A673 (cell line): ENCODE measurements at regions not wholly inside any gene's neighbourhood (a gene's known extent, or its start where the extent isn't known, plus 50 kb on each side); places are given as distances from the start of the nearest gene placed in this dataset.

Experiments used
- BruUV-seq: library from RNA; stranded (reverse); fragments of 400-500 nt; replicated peaks from 2 replicates; lab custom pipeline; 2021; lab: Mats Ljungman, UMichigan
- CTCF ChIA-PET: fragments of 300-600 bp; sonication (Branson Sonifier 250); formaldehyde crosslinking; loops from one replicate; lab custom pipeline; 2022; ENCODE audit warnings: antibody characterized with exemption; lab: Charles Lee
- POLR2A ChIA-PET: fragments of 300-600 bp; sonication (Branson Sonifier 250); formaldehyde crosslinking; loops from one replicate; lab custom pipeline; 2022; ENCODE audit warnings: antibody characterized with exemption; ENCODE audit not compliant: low non-redundant PET; lab: Charles Lee
- DNase-seq: peaks from one replicate; pipeline ENCODE4 v3.0.0-alpha.2; 2015; ENCODE audit warnings: low spot score
- H3K27ac ChIP-seq: fragments of 200-600 bp; sonication (generic); 2 replicates; pipeline ENCODE4 v1.5.1; 2016; ENCODE audit warnings: mixed run types, low read depth, mild to moderate bottlenecking, mixed read lengths, antibody characterized with exemption, low read length; ENCODE audit not compliant: poor library complexity, severe bottlenecking
- H3K27me3 ChIP-seq: fragments of 200-600 bp; sonication (generic); replicated peaks from 2 replicates; pipeline ENCODE4 v1.6.1; 2017; ENCODE audit warnings: mixed run types, low read depth, mild to moderate bottlenecking, mixed read lengths, antibody characterized with exemption, low read length; ENCODE audit not compliant: insufficient read depth, poor library complexity
- H3K36me3 ChIP-seq: fragments of 200-600 bp; sonication (generic); 2 replicates; pipeline ENCODE4 v1.6.1; 2016; ENCODE audit warnings: mixed run types, mild to moderate bottlenecking, mixed read lengths, antibody characterized with exemption, low read length; ENCODE audit not compliant: insufficient read depth, poor library complexity, severe bottlenecking
- H3K4me1 ChIP-seq: fragments of 200-600 bp; sonication (generic); 2 replicates; pipeline ENCODE4 v1.6.1; 2017; ENCODE audit warnings: mixed run types, mild to moderate bottlenecking, mixed read lengths, antibody characterized with exemption, low read length; ENCODE audit not compliant: insufficient read depth, poor library complexity, severe bottlenecking
- H3K4me3 ChIP-seq: fragments of 200-600 bp; sonication (generic); 2 replicates; pipeline ENCODE4 v1.5.1; 2016; ENCODE audit warnings: low read depth, mixed run types, mild to moderate bottlenecking, mixed read lengths, low read length; ENCODE audit not compliant: poor library complexity, severe bottlenecking
- H3K9me3 ChIP-seq: fragments of 200-600 bp; sonication (generic); 2 replicates; pipeline ENCODE4 v1.6.1; 2016; ENCODE audit warnings: mixed run types, low read depth, mild to moderate bottlenecking, mixed read lengths, antibody characterized with exemption, low read length; ENCODE audit not compliant: poor library complexity, severe bottlenecking
- EZH2 ChIP-seq: fragments of 200-600 bp; sonication (generic); IDR thresholded peaks from 2 replicates; pipeline ENCODE4 v1.6.1; 2017; ENCODE audit warnings: borderline replicate concordance, low read depth, mild to moderate bottlenecking, mixed read lengths, antibody characterized with exemption, low read length; ENCODE audit not compliant: poor library complexity, severe bottlenecking
- intact Hi-C: fragments of 100-400 bp; cut with micrococcal nuclease; formaldehyde crosslinking; loops from one replicate; pipeline ENCODE4 v1.10.0; 2022; ENCODE audit not compliant: unreplicated experiment
- TF ChIP-seq, protein P1 (sequence below): fragments of 300-800, 200-600 bp; sonication (generic); conservative IDR thresholded peaks from 2 replicates; pipeline ENCODE4 v1.5.1; 2017; ENCODE audit warnings: low read depth, mild to moderate bottlenecking, antibody characterized with exemption, low read length, moderate library complexity, mixed read lengths

- no TSS peak for BruUV-seq
- Histone ChIP-seq H3K27me3 (no peaks in the 10 kb centered on the region), H3K4me3 (no peak overlapping the region), H3K4me1 (no peaks in the 10 kb centered on the region), H3K36me3 (no peaks in the 10 kb centered on the region), H3K9me3 (no peaks in the 10 kb centered on the region), H3K27ac (no peak overlapping the region)
- TF ChIP-seq, protein P1, sequence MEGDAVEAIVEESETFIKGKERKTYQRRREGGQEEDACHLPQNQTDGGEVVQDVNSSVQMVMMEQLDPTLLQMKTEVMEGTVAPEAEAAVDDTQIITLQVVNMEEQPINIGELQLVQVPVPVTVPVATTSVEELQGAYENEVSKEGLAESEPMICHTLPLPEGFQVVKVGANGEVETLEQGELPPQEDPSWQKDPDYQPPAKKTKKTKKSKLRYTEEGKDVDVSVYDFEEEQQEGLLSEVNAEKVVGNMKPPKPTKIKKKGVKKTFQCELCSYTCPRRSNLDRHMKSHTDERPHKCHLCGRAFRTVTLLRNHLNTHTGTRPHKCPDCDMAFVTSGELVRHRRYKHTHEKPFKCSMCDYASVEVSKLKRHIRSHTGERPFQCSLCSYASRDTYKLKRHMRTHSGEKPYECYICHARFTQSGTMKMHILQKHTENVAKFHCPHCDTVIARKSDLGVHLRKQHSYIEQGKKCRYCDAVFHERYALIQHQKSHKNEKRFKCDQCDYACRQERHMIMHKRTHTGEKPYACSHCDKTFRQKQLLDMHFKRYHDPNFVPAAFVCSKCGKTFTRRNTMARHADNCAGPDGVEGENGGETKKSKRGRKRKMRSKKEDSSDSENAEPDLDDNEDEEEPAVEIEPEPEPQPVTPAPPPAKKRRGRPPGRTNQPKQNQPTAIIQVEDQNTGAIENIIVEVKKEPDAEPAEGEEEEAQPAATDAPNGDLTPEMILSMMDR = no peak
- TF ChIP-seq EZH2 = no peak
- DNase-seq = no peak
- CTCF ChIA-PET = no interaction called here
- intact Hi-C loops = no loop called here
- POLR2A ChIA-PET = no interaction called here
Observed at GRCh38 chr2:163236553-163236952, 398.0 kb upstream of the KCNH7 start.

GRCh38 chr2:163231666-163232065 lies 393.1 kb upstream of the KCNH7 start:
- no peaks in the 10 kb centered on the region for H3K9me3 ChIP-seq
- BruUV-seq = no TSS peak
- no peak for TF ChIP-seq EZH2
- TF ChIP-seq, protein P1 = no peak
- H3K4me1 ChIP-seq = no peaks in the 10 kb centered on the region
- H3K27ac ChIP-seq = no peak overlapping the region
- ChIA-PET CTCF (no interaction called here), POLR2A (no interaction called here)
- no peak overlapping the region for H3K4me3 ChIP-seq
- H3K27me3 ChIP-seq = no peaks in the 10 kb centered on the region
- no peak for DNase-seq
- H3K36me3 ChIP-seq = no peaks in the 10 kb centered on the region
- intact Hi-C loops = no loop called here

- ChIA-PET CTCF (no interaction called here), POLR2A (no interaction called here)
- Histone ChIP-seq H3K36me3 (no peaks in the 10 kb centered on the region), H3K27me3 (peaks cover 3% of the 10 kb centered on the region), H3K4me1 (no peaks in the 10 kb centered on the region), H3K9me3 (no peaks in the 10 kb centered on the region), H3K4me3 (no peak overlapping the region), H3K27ac (no peak overlapping the region)
- TF ChIP-seq, protein P1 = no peak
- no peak for TF ChIP-seq EZH2
- intact Hi-C loops = no loop called here
- BruUV-seq = no TSS peak
- no peak for DNase-seq
Observed at GRCh38 chr2:163213661-163214081, 375.1 kb upstream of the KCNH7 start.
